Breast epithelium (tissue), 3 donors: ENCODE measurements at regions not wholly inside any gene's neighbourhood (a gene's known extent, or its start where the extent isn't known, plus 50 kb on each side); places are given as distances from the start of the nearest gene placed in this dataset.

Experiments
- CTCF ChIP-seq, 3 donors: fragments of 450-650 bp; IDR thresholded peaks; one replicate each; pipeline ENCODE4 v1.5.1; 2016 to 2017; ENCODE audit warnings: antibody characterized with exemption in 3 of 3, mild to moderate bottlenecking in 3 of 3, moderate library complexity in 3 of 3
- POLR2A ChIP-seq: fragments of 450-650 bp; IDR thresholded peaks from one replicate; pipeline ENCODE4 v1.6.1; 2016; ENCODE audit warnings: antibody characterized with exemption, mild to moderate bottlenecking, moderate library complexity
- POLR2AphosphoS5 ChIP-seq, 3 donors: sonication (generic); formaldehyde crosslinking; IDR thresholded peaks; one replicate each; pipeline ENCODE4 v1.6.1; 2017; ENCODE audit warnings: antibody characterized with exemption in 3 of 3

- TF ChIP-seq CTCF (IDR thresholded peaks at IDR 0.05) (no peak), POLR2AphosphoS5 (IDR thresholded peaks at IDR 0.05) (no peak), POLR2A (no peak)
Measured at GRCh38 chr5:165410476-165410875, 1905.1 kb downstream of the MAT2B start.
